Esophagus squamous epithelium (tissue), 5 donors: ENCODE measurements at regions not wholly inside any gene's neighbourhood (a gene's known extent, or its start where the extent isn't known, plus 50 kb on each side); places are given as distances from the start of the nearest gene placed in this dataset.

ENCODE experiments used
- DNase-seq: peaks from one replicate; lab custom pipeline; 2025; lab: John Stamatoyannopoulos, UW
- H3K27ac ChIP-seq, 4 donors: fragments of 200-600 bp; sonication (generic); one replicate each; pipeline ENCODE4 v1.5.1; 2016 to 2019; ENCODE audit warnings: mild to moderate bottlenecking in 1 of 4
- H3K27me3 ChIP-seq, 4 donors: fragments of 200-600 bp; sonication (generic); 1 replicate in 3 of 4; 2 replicates in 1 of 4; pipeline versions ENCODE4 v1.5.1 to v1.6.0; 2017 to 2021; ENCODE audit warnings: antibody characterized with exemption in 1 of 4
- H3K36me3 ChIP-seq, 3 donors: fragments of 200-600 bp; sonication (generic); one replicate each; pipeline ENCODE4 v1.5.1; 2016 to 2019
- H3K4me1 ChIP-seq, 3 donors: fragments of 200-600 bp; sonication (generic); one replicate each; pipeline ENCODE4 v1.5.1; 2017 to 2019
- H3K4me3 ChIP-seq, 4 donors: fragments of 200-600 bp; sonication (generic); 1 replicate in 3 of 4; 2 replicates in 1 of 4; pipeline ENCODE4 v1.5.1; 2016 to 2019; ENCODE audit warnings: mild to moderate bottlenecking in 2 of 4, moderate library complexity in 1 of 4
- H3K9me3 ChIP-seq, 3 donors: fragments of 200-600 bp; sonication (generic); one replicate each; pipeline ENCODE4 v1.5.1; 2016 to 2019
- CTCF ChIP-seq, 6 experiments: fragments of 450-650 bp in 4 of 6; fragments of 200-600 bp in 2 of 6; sonication (generic) in 2 of 6; IDR thresholded peaks; one replicate each; pipeline ENCODE4 v1.5.1; 2016 to 2019; ENCODE audit warnings: antibody characterized with exemption in 6 of 6, mild to moderate bottlenecking in 4 of 6, moderate library complexity in 4 of 6
- POLR2A ChIP-seq, 4 donors: fragments of 450-650 bp; IDR thresholded peaks; one replicate each; pipeline ENCODE4 v1.6.1; 2017; ENCODE audit warnings: antibody characterized with exemption in 4 of 4, mild to moderate bottlenecking in 4 of 4, moderate library complexity in 3 of 4
- WGBS, 2 donors: methylation state at CpG; one replicate each; pipeline ENCODE4 v1.1.5; 2018; 5-methylcytosine and 5-hydroxymethylcytosine counted together
- intact Hi-C: fragments of 100-400 bp; cut with DNase I; formaldehyde crosslinking; loops from one replicate; pipeline ENCODE4 v1.15.0; 2022
- donor health status: DM: yes; HTN: yes; CAD: no.

DNA sequence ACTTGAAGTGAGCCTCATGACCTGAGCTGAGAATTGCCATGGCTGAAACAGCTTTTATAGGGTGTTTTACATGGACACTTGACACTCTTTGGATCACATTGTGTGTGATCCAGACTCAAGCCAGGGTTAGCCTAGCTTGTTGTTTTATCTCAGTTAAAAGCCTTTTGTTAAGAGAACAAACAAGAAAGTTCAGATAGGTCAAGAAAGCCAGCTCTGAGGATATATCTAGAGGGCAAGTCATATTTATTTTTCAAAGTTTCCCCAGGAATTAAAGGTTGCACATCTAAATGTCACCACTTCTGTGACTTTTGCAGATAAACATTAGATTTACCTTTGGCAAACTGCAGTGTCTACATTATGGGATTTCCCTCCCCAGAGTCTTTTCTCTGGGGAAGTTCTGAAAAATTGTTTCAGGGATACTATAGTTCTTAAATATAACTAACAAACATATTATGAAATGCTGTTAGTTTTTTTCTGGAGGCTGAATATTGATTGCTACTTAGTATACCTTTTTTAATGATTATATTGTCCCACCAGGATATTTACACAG lies 134.5 kb downstream of the C9orf152 start:
- H3K27me3 ChIP-seq: no peaks in the 10 kb centered on the region
- H3K36me3 ChIP-seq: no peaks in the 10 kb centered on the region
- no peak overlapping the region for H3K27ac ChIP-seq
- H3K4me3 ChIP-seq: no peak overlapping the region
- intact Hi-C loops: no loop called here
- no peaks in the 10 kb centered on the region for H3K9me3 ChIP-seq
- TF ChIP-seq CTCF (IDR thresholded peaks at IDR 0.05) (no peak), POLR2A (IDR thresholded peaks at IDR 0.05) (no peak)
- no peak for DNase-seq
- peaks cover 0 to 20% (median 0%) of the 10 kb centered on the region in 3 donors for H3K4me1 ChIP-seq

DNA sequence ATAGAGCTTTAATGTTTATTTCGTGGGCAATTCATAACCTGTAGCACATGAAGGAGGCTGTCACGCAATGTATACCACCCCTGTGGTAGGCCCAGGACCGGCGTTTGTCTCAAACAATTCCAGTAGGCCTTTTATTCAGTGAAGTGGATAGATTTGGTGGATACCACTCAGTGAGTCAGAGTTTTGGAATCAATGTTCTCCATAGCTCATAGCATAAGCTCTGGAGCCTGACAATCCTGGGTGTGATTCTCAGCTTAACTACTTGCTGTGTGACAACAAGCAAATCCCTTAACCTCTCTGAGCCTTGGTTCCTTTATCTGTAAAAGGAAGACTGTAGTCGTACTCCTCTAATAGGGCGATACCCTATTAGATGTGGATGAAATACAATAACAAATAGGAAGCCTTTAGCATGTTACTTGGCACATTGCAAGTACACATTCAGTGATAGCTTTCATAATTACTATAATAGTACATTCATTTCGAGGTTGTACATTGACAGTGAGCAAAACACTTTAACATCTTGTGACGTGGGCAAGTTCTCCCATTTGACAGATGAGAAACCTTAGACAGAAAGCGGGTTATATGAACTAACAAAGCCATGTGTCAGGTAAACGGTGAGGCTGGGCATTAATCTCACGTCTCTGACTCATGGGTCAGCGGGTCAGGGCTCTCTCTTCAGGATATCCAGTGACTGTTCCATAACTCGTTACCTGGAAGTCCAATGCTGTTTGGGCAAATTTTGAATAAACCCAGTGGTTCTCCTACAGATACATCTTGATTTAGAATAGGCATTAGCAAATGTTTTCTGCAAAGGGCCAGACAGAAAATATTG lies 130.8 kb downstream of the C9orf152 start:
- TF ChIP-seq POLR2A (IDR thresholded peaks at IDR 0.05) (no peak), CTCF (IDR thresholded peaks at IDR 0.05) (no peak)
- no peak for DNase-seq
- whole genome bisulfite sequencing, 2 donors: 68 to 77% methylated on average over 12 of the region's 13 CpGs
- H3K36me3 ChIP-seq: no peaks in the 10 kb centered on the region
- H3K9me3 ChIP-seq: no peaks in the 10 kb centered on the region
- no peak overlapping the region for H3K27ac ChIP-seq
- intact Hi-C loops: no loop called here
- H3K4me3 ChIP-seq: no peak overlapping the region
- no peaks in the 10 kb centered on the region for H3K27me3 ChIP-seq
- H3K4me1 ChIP-seq: peaks cover 0 to 30% (median 10%) of the 10 kb centered on the region in 3 donors

GRCh38 chr9:110077925-110078324 lies 130.0 kb downstream of the C9orf152 start:
- Histone ChIP-seq H3K27ac (no peak overlapping the region), H3K36me3 (no peaks in the 10 kb centered on the region)

GRCh38 chr9:110078604-110079003 lies 129.4 kb downstream of the C9orf152 start:
- Histone ChIP-seq H3K4me3 (no peak overlapping the region), H3K4me1 (peaks cover 0 to 31% (median 11%) of the 10 kb centered on the region in 3 donors), H3K36me3 (no peaks in the 10 kb centered on the region), H3K9me3 (no peaks in the 10 kb centered on the region), H3K27me3 (no peaks in the 10 kb centered on the region), H3K27ac (no peak overlapping the region)
- intact Hi-C loops: no loop called here
- no peak for DNase-seq
- TF ChIP-seq CTCF (IDR thresholded peaks at IDR 0.05) (no peak), POLR2A (IDR thresholded peaks at IDR 0.05) (no peak)
- 43 to 46% methylated on average over 4 of the region's 4 CpGs for WGBS, 2 donors

More at GRCh38 chr9:110077925-110078324, 130.0 kb downstream of the C9orf152 start:
- WGBS, 2 donors: 88 to 89% methylated on average over 7 of the region's 7 CpGs
- intact Hi-C loops: no loop called here
- peaks cover 0 to 31% (median 11%) of the 10 kb centered on the region in 3 donors for H3K4me1 ChIP-seq
- no peaks in the 10 kb centered on the region for H3K9me3 ChIP-seq
- DNase-seq: no peak
- TF ChIP-seq POLR2A (IDR thresholded peaks at IDR 0.05): no peak
- TF ChIP-seq CTCF (IDR thresholded peaks at IDR 0.05): no peak
- H3K4me3 ChIP-seq: no peak overlapping the region
- no peaks in the 10 kb centered on the region for H3K27me3 ChIP-seq

GRCh38 chr9:110081395-110081794 lies 126.6 kb downstream of the C9orf152 start:
- DNase-seq: no peak
- H3K27ac ChIP-seq: peak overlapping the region in 2 of 4 donors; percentile 48 to 60
- no peaks in the 10 kb centered on the region for H3K36me3 ChIP-seq
- no peaks in the 10 kb centered on the region for H3K9me3 ChIP-seq
- intact Hi-C loops: no loop called here
- peaks cover 0 to 31% (median 11%) of the 10 kb centered on the region in 3 donors for H3K4me1 ChIP-seq
- H3K4me3 ChIP-seq: no peak overlapping the region
- TF ChIP-seq POLR2A (IDR thresholded peaks at IDR 0.05): no peak
- TF ChIP-seq CTCF (IDR thresholded peaks at IDR 0.05): no peak
- H3K27me3 ChIP-seq: no peaks in the 10 kb centered on the region
- 33 to 58% methylated on average over 1 to 2 of the region's 3 CpGs for WGBS, 2 donors
